DND-41 (cell line): ENCODE measurements at regions not wholly inside any gene's neighbourhood (a gene's known extent, or its start where the extent isn't known, plus 50 kb on each side); places are given as distances from the start of the nearest gene placed in this dataset.

Experiments
- EZH2 ChIP-seq: IDR thresholded peaks from 3 replicates; pipeline ENCODE4 v1.6.1; 2012; ENCODE audit warnings: borderline replicate concordance, low read depth, mild to moderate bottlenecking, moderate library complexity, low read length, inconsistent platforms; ENCODE audit not compliant: severe bottlenecking
- TF ChIP-seq, protein P1 (sequence below): IDR thresholded peaks from 2 replicates; pipeline ENCODE4 v1.5.1; 2012; ENCODE audit warnings: borderline replicate concordance, low read length, moderate library complexity, mild to moderate bottlenecking; ENCODE audit not compliant: poor library complexity, severe bottlenecking; ENCODE audit errors: extremely low read depth

GRCh38 chr18:73279498-73279897 lies 411.7 kb upstream of the NETO1 start:
- TF ChIP-seq, protein P1, sequence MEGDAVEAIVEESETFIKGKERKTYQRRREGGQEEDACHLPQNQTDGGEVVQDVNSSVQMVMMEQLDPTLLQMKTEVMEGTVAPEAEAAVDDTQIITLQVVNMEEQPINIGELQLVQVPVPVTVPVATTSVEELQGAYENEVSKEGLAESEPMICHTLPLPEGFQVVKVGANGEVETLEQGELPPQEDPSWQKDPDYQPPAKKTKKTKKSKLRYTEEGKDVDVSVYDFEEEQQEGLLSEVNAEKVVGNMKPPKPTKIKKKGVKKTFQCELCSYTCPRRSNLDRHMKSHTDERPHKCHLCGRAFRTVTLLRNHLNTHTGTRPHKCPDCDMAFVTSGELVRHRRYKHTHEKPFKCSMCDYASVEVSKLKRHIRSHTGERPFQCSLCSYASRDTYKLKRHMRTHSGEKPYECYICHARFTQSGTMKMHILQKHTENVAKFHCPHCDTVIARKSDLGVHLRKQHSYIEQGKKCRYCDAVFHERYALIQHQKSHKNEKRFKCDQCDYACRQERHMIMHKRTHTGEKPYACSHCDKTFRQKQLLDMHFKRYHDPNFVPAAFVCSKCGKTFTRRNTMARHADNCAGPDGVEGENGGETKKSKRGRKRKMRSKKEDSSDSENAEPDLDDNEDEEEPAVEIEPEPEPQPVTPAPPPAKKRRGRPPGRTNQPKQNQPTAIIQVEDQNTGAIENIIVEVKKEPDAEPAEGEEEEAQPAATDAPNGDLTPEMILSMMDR, result no peak
- TF ChIP-seq EZH2, result no peak
